ENCODE measurements at regions not wholly inside any gene's neighbourhood (a gene's known extent, or its start where the extent isn't known, plus 50 kb on each side); places are given as distances from the start of the nearest gene placed in this dataset.

DNA sequence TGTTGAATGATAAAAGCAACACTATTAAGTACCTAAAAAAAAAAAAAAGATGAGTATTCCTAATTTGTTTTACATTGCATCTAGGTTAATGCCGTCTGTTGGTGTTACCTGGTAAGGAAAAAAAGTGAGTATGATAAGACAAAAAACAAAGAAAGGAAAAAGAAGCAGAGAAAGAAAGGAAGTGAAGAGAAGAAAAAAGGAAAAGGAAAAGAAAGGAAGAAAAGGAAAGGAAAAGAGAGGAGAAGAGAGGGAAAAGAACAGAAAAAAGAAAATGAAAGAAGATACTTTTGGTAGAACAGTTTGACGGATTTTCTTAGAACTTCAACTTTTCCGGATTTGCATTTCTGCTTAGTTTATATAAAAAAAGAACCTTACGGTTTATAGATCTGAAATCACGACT, 387.9 kb downstream of the METTL4 start:
- TF ChIP-seq ESRRA (CRISPR knock-in tag; IDR thresholded peaks at IDR 0.05; ENCODE audit: borderline replicate concordance) (no peak), FOXP1 (CRISPR knock-in tag; IDR thresholded peaks at IDR 0.05; ENCODE audit: borderline replicate concordance) (no peak)
- TF ChIP-seq, protein P1, sequence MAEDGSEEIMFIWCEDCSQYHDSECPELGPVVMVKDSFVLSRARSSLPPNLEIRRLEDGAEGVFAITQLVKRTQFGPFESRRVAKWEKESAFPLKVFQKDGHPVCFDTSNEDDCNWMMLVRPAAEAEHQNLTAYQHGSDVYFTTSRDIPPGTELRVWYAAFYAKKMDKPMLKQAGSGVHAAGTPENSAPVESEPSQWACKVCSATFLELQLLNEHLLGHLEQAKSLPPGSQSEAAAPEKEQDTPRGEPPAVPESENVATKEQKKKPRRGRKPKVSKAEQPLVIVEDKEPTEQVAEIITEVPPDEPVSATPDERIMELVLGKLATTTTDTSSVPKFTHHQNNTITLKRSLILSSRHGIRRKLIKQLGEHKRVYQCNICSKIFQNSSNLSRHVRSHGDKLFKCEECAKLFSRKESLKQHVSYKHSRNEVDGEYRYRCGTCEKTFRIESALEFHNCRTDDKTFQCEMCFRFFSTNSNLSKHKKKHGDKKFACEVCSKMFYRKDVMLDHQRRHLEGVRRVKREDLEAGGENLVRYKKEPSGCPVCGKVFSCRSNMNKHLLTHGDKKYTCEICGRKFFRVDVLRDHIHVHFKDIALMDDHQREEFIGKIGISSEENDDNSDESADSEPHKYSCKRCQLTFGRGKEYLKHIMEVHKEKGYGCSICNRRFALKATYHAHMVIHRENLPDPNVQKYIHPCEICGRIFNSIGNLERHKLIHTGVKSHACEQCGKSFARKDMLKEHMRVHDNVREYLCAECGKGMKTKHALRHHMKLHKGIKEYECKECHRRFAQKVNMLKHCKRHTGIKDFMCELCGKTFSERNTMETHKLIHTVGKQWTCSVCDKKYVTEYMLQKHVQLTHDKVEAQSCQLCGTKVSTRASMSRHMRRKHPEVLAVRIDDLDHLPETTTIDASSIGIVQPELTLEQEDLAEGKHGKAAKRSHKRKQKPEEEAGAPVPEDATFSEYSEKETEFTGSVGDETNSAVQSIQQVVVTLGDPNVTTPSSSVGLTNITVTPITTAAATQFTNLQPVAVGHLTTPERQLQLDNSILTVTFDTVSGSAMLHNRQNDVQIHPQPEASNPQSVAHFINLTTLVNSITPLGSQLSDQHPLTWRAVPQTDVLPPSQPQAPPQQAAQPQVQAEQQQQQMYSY (CRISPR knock-in tag; IDR thresholded peaks at IDR 0.05), result no peak

Data from WTC11 (cell line).